H1 (cell line): ENCODE measurements at regions not wholly inside any gene's neighbourhood (a gene's known extent, or its start where the extent isn't known, plus 50 kb on each side); places are given as distances from the start of the nearest gene placed in this dataset.

Source experiments
- EP300 ChIP-seq, 2 experiments: IDR thresholded peaks; 1 replicate in 1 of 2; 2 replicates in 1 of 2; pipeline ENCODE4 v1.6.1; 2011 to 2012; ENCODE audit warnings: low read depth in 2 of 2, low read length in 2 of 2, mild to moderate bottlenecking in 2 of 2, borderline replicate concordance in 1 of 2, inconsistent platforms in 1 of 2, moderate library complexity in 1 of 2
- EZH2 ChIP-seq: fragments of 200-600 bp; sonication (generic); IDR thresholded peaks from 2 replicates; pipeline ENCODE4 v1.7.1; 2012; ENCODE audit warnings: low read depth, mild to moderate bottlenecking, moderate library complexity, low read length, inconsistent platforms; ENCODE audit not compliant: severe bottlenecking
- GABPA ChIP-seq: IDR thresholded peaks from 2 replicates; pipeline ENCODE4 v1.6.1; 2011; ENCODE audit warnings: mild to moderate bottlenecking, low read length, moderate library complexity, borderline replicate concordance; ENCODE audit not compliant: insufficient read depth
- POLR2A ChIP-seq, 2 experiments: IDR thresholded peaks; 1 replicate in 1 of 2; 2 replicates in 1 of 2; pipeline ENCODE4 v1.6.1; 2011; ENCODE audit warnings: low read depth in 2 of 2, low read length in 2 of 2, mild to moderate bottlenecking in 2 of 2; ENCODE audit errors: control extremely low read depth in 1 of 2
- TF ChIP-seq, protein P1 (sequence below), 3 experiments: IDR thresholded peaks; 1 replicate in 2 of 3; 2 replicates in 1 of 3; pipeline versions ENCODE4 v1.5.1 to v1.6.1; 2011; ENCODE audit warnings: low read length in 3 of 3, mild to moderate bottlenecking in 3 of 3, inconsistent platforms in 2 of 3, low read depth in 1 of 3, moderate library complexity in 1 of 3; ENCODE audit not compliant: insufficient read depth in 1 of 3; ENCODE audit errors: control extremely low read depth in 1 of 3

DNA sequence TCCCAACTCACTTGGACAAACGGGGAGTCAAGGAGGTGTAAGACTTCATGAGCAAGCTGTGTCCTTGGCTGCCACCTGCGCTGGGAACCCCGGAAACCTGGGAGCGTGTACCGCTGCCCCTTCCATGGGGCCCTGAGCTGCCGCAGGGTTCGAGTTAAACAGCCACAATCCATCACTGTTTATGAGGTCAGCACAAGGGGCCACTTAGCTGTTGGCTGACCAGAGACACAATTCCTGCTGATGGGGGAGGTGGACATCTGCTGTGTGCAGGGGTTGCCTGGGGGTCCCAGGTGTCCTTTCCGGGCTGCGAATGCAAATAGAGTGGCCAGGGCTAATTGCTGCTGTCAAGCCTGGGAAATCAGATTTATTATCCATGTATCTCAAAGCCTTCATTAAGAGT lies 549.3 kb downstream of the BRD1 start:
- TF ChIP-seq, protein P1, sequence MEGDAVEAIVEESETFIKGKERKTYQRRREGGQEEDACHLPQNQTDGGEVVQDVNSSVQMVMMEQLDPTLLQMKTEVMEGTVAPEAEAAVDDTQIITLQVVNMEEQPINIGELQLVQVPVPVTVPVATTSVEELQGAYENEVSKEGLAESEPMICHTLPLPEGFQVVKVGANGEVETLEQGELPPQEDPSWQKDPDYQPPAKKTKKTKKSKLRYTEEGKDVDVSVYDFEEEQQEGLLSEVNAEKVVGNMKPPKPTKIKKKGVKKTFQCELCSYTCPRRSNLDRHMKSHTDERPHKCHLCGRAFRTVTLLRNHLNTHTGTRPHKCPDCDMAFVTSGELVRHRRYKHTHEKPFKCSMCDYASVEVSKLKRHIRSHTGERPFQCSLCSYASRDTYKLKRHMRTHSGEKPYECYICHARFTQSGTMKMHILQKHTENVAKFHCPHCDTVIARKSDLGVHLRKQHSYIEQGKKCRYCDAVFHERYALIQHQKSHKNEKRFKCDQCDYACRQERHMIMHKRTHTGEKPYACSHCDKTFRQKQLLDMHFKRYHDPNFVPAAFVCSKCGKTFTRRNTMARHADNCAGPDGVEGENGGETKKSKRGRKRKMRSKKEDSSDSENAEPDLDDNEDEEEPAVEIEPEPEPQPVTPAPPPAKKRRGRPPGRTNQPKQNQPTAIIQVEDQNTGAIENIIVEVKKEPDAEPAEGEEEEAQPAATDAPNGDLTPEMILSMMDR (IDR thresholded peaks at IDR 0.05; ENCODE audit: control extremely low read depth in 1 of 3, insufficient read depth in 1 of 3, low read depth in 1 of 3, low read length in 3 of 3) = no peak
- TF ChIP-seq EP300 (IDR thresholded peaks at IDR 0.05; ENCODE audit: borderline replicate concordance in 1 of 2, low read depth in 2 of 2, low read length in 2 of 2) (no peak), EZH2 (no peak), GABPA (no peak), POLR2A (IDR thresholded peaks at IDR 0.05; ENCODE audit: control extremely low read depth in 1 of 2, low read depth in 2 of 2, low read length in 2 of 2) (no peak)
